ENCODE measurements at regions not wholly inside any gene's neighbourhood (a gene's known extent, or its start where the extent isn't known, plus 50 kb on each side); places are given as distances from the start of the nearest gene placed in this dataset.

GRCh38 chr11:44493383-44493782 is 72.1 kb upstream of the CD82 start:
- TF ChIP-seq CTCF (IDR thresholded peaks at IDR 0.05) (no peak), POLR2A (IDR thresholded peaks at IDR 0.05) (no peak)

Data from uterus (tissue), 2 donors.